CMK (cell line): ENCODE measurements at regions not wholly inside any gene's neighbourhood (a gene's known extent, or its start where the extent isn't known, plus 50 kb on each side); places are given as distances from the start of the nearest gene placed in this dataset.

Source experiments
- DNase-seq: peaks from one replicate; pipeline ENCODE4 v3.0.0-alpha.2; 2010; ENCODE audit warnings: low read depth

- DNase-seq: peak; percentile 95
Measured at GRCh38 chr11:135075740-135076139, 663.7 kb upstream of the B3GAT1 start.

DNA sequence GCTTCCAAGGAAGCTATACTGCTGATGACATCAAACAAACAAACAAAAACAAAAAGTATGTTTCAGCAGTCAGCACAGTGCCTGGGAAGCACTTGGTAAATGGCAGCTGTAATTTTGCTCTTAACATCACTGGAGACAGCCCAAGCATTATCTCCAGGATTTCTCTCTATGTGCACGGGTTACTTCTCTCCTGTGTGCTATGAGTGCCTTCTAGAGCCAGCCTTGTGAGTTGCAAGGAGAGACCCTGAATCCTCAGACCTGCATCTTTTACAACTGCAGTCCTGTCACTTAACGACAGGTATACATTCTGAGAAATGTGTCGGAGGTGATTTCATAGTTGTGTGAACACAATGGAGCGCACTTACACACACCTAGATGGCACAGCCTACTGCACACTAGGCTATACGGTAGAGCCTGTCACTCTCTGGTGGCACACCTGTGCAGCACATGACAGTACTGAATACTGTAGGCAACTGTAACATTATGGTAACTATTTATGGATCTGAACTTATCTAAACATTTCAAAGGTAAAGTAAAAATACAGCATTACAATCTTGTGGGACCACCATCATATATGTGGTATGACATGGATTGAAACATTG is 662.5 kb upstream of the B3GAT1 start:
- DNase-seq: no peak

DNA sequence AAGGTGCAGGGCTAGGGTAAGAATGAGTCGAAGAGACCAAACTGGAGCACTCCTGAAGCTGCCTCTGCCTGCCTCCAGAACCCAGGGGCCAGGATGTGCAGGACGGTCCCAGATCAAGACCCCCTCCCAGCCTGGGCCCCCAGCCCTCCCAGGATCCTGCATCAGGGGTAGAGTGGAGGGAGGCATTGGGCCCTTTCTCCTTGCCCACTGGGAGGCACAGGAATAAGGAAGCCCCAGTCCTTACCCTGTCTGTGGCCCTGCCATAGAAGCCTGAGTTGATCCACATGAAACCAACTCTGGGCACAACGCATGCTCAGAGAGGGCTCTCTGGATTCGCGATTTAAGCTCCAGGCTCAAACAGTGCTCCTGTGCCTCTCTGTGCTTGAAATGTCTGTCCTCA is 661.8 kb upstream of the B3GAT1 start:
- DNase-seq: no peak

DNA sequence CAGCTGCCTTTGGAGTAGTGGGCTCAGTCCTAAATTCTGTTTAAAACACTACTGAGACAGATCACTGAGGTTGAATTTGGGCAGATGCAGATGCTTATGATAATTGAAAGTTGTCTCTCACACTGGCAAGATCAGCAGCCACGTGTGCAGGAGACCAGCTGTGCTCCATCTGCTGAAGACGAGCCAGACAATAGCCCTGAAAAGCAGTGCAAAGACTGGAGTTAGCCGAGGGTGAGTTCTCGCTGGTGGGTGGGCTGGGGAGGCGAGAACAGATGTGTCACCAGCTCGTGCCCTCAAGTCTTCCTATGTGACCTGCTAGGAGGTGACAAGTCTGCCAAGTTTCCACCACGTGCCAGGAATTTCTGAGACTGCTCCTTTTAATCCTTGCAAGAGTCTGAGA is 661.3 kb upstream of the B3GAT1 start:
- no peak for DNase-seq

GRCh38 chr11:135069890-135070289 is 657.8 kb upstream of the B3GAT1 start:
- DNase-seq: no peak

DNA sequence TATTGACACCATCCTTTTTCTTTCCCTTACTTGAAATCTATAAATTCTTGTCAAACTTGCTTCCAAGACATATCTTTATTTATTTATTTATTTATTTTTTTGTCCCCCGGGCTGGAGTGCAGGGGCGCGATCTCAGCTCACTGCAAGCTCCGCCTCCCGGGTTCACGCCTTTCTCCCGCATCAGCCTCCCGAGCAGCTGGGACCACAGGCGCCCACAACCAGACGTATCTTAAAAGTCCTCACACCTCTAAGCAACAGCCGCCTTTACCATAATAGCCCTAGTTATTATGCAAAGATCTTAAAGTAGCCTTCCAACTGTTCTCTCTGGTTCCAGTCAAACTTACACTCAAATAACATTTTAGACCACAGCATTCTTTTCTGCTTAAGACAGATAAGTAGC is 657.0 kb upstream of the B3GAT1 start:
- no peak for DNase-seq

DNA sequence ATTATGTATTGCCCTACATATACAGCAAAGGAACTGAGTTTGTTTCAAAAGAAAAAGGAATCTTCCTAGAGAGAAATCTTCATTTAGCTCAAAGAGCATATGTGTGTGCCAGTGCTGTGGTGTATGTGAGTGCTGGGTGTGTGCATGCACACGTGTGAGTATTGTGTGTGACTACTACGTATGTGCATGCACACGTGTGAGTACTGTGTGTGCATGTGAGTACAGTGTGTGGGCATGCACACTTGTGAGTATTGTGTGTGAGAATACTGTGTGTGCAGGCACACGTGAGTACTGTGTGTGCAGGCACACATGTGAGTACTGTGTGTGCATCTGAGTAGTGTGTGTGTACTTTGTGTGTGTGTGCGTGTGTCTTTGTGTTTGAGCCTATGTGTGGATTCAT is 651.0 kb upstream of the B3GAT1 start:
- no peak for DNase-seq

DNA sequence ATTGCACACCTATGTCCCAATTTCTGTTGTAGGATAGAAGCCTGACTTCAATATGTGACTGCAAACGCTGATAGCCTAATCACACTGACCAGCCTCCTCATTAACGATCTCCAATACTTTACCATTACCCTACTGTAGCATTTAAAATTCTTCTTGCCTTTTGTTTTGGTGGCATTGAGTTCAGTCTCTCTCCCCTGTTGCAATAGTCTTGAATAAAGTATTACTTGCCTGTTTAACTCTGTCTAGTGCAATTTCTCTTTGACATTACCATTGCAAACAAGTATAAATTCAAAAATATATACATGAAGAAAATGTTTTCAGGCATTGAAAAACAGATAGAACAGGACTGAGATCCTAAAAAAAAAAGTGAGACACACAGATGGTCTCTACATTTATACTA is 649.1 kb upstream of the B3GAT1 start:
- no peak for DNase-seq

DNA sequence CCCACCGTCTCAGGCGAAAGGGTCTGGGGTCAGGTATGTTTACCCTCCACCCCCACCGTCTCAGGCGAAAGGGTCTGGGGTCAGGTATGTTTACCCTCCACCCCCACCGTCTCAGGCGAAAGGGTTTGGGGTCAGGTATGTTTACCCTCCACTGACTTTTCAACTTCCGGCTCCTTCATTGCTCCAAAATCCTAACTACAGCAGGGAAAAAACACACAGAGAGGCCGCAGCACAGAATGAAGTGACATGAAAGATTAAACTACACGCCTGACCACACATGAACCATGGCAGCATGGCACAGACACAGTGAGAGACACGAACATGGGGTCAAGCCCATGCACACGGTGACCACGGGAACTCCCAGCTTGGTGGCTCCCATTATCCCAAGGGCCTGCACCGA is 634.9 kb upstream of the B3GAT1 start:
- no peak for DNase-seq

DNA sequence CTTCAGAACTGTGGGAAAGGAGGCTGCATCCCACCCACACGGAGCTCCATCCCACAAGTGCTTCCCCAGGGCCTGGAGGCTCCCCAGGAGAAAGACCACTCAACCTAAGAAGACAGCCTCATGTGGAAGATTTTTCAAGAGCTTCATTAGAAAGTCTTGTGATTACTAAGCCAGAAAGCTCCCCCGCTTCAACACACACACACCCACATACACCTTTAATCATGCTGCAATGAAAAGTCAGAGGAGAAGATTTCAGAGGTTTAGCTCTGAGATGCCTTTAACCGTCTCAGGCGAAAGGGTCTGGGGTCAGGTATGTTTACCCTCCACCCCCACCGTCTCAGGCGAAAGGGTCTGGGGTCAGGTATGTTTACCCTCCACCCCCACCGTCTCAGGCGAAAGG is 634.5 kb upstream of the B3GAT1 start:
- DNase-seq: no peak

DNA sequence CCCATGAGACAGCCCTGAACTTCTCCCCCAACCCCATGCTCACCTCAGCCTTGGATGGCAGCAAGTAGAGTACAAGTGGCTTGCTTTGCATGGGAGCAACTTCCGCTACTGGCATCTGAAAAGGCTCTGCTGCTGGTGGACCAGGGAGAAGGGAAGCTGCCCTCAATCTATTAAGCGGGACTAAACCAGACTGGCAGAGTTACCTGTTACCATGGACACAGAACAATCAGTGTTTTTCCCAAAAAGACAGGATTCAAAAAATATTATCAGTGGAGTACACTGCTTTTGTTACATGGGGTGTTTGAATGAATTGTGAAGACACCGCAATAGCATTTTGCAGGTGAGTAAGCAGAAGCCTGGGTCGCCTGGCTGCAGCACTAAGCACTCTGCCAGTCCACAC is 631.4 kb upstream of the B3GAT1 start:
- DNase-seq: no peak

DNA sequence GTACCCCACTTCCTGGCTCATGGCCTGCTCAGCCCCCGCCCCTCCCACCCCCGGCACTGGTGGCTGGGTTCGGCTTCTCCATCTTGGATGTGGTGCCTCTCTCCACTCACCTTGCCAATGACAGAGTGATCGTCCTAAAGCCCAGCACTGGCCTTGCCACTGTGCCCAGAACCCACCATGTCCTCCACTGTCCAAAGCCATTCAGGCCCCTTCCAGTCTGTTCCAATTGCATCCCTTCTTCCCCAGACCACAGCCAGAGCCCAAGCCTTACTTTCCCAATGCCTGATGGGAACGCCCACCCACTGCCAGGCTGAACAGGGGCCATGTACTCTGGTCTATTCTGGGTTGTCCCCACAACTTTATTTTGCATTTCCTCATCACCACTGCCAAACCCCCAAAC is 625.8 kb upstream of the B3GAT1 start:
- DNase-seq: no peak

- DNase-seq: no peak
Measured at GRCh38 chr11:135036488-135037297, 624.7 kb upstream of the B3GAT1 start.

- DNase-seq: no peak
Measured at GRCh38 chr11:135035282-135035681, 623.2 kb upstream of the B3GAT1 start.

- no peak for DNase-seq
Measured at GRCh38 chr11:135033540-135033939, 621.5 kb upstream of the B3GAT1 start.

DNA sequence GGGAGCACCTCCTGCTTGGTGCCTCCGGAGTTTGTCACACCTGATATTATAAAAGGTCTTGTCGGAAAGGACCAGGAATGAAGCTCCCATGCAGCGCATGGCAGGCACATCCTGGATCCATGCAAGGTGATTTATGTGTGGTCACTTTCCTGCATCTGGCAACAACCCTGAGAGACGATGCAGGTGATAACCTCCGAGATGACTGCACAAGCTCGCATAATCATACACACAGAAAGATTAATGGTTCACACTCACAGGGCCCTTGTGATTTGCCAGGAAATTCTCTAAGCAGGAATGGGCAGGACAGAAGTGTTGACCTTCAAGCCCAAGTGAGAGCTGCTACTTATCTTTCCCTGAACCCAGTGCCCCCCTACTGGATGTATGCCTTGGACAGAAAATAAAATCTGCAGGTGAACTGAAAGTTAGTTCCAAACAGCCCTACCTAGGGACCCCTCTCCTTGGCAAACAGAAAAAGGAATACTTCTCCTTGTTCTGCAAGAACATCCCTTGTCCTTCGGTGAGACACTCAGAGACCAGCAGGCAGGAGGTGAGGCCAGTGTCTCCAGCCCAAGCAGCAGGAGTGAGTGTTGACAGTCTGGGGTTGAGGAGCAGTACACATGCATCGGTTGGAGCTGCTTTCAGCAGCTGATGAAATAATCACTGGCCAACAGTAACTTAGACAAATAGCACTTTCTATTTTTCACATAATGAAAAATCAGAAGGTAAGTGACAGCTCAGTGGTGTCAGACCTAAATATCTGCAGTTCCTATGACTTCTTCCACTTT is 619.4 kb upstream of the B3GAT1 start:
- no peak for DNase-seq

GRCh38 chr11:135027461-135027860 is 615.4 kb upstream of the B3GAT1 start:
- DNase-seq: no peak

- DNase-seq: no peak
Measured at GRCh38 chr11:135023499-135023898, 611.5 kb upstream of the B3GAT1 start.

- no peak for DNase-seq
Measured at GRCh38 chr11:135022454-135022853, 610.4 kb upstream of the B3GAT1 start.

GRCh38 chr11:135019899-135020298 is 607.9 kb upstream of the B3GAT1 start:
- DNase-seq: no peak

- DNase-seq: no peak
Measured at GRCh38 chr11:135019343-135019871, 607.4 kb upstream of the B3GAT1 start.

- no peak for DNase-seq
Measured at GRCh38 chr11:135017296-135017695, 605.3 kb upstream of the B3GAT1 start.

DNA sequence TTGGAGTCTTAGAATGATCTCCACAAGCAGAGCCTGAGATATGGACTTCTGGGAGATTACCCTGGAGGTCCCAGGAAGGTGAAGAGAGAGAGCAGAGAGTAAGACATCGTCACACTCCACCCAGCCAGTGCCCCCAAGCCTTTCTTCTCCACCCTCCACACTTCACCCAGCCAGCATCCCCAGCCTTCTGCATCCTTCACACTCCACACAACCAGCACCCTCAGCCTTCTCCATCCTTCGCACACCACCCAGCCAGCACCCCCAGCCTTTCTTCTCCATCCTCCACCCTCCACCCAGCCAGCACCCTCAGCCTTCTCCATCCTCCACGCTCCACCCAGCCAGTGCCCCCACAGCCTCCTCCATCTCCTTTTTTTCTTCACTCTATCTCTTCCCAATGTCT is 603.9 kb upstream of the B3GAT1 start:
- DNase-seq: no peak
